ENCODE measurements at regions not wholly inside any gene's neighbourhood (a gene's known extent, or its start where the extent isn't known, plus 50 kb on each side); places are given as distances from the start of the nearest gene placed in this dataset.

DNA sequence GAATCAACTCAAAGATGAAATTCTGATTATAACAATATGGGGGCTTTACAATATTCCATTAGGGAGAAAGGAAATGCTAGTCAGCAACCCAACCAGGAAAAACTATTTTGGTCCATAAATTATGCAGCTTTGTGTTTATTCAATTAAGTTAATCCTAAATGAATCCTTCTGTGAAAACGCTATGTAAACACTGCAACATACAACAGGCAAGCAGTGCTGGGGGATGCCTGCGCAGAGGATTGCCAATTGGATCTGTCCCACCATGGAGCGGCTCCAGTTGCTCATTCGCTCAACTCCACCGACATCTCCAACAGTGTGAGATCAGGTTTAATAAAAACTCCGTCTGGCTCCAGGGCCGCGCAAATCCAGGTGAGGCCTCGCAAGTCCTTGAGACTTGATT, 290.5 kb upstream of the VEPH1 start:
- no peak overlapping the region for H3K9ac ChIP-seq (ENCODE audit: control insufficient read depth, extremely low read depth, insufficient read depth, low read length)
- H3K9me3 ChIP-seq (ENCODE audit: control insufficient read depth, low read depth, low read length): no peaks in the 10 kb centered on the region
- H3K79me2 ChIP-seq (ENCODE audit: control insufficient read depth, insufficient read depth, low read length): no peaks in the 10 kb centered on the region
- H2AFZ ChIP-seq (ENCODE audit: control insufficient read depth, low read length): no peak overlapping the region
- dilution Hi-C loops (cut with MboI; ENCODE audit: extremely low pct_ligation_motif_present, low sequenced_read_pairs): no loop called here
- no peaks in the 10 kb centered on the region for H4K20me1 ChIP-seq (ENCODE audit: control insufficient read depth, extremely low read depth, insufficient read depth, low read length)
- TF ChIP-seq, protein P1, sequence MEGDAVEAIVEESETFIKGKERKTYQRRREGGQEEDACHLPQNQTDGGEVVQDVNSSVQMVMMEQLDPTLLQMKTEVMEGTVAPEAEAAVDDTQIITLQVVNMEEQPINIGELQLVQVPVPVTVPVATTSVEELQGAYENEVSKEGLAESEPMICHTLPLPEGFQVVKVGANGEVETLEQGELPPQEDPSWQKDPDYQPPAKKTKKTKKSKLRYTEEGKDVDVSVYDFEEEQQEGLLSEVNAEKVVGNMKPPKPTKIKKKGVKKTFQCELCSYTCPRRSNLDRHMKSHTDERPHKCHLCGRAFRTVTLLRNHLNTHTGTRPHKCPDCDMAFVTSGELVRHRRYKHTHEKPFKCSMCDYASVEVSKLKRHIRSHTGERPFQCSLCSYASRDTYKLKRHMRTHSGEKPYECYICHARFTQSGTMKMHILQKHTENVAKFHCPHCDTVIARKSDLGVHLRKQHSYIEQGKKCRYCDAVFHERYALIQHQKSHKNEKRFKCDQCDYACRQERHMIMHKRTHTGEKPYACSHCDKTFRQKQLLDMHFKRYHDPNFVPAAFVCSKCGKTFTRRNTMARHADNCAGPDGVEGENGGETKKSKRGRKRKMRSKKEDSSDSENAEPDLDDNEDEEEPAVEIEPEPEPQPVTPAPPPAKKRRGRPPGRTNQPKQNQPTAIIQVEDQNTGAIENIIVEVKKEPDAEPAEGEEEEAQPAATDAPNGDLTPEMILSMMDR (optimal IDR thresholded peaks at IDR 0.05 in 1 of 3, IDR thresholded peaks at IDR 0.05 in 1 of 3, conservative IDR thresholded peaks at IDR 0.05 in 1 of 3; ENCODE audit: extremely low read depth in 1 of 3, insufficient read depth in 2 of 3, low read length in 3 of 3): no peak
- TF ChIP-seq EZH2 (IDR thresholded peaks at IDR 0.05; ENCODE audit: low read length): no peak
- no peaks in the 10 kb centered on the region for H3K27me3 ChIP-seq (ENCODE audit: control insufficient read depth, extremely low read depth, insufficient read depth, low read length)
- FAIRE-seq (no peak), DNase-seq (ENCODE audit: low read depth, low spot score) (no peak)
- no peaks in the 10 kb centered on the region for H3K9me1 ChIP-seq (ENCODE audit: control insufficient read depth, extremely low read depth, insufficient read depth, low read length)
- no peaks in the 10 kb centered on the region for H3K36me3 ChIP-seq (ENCODE audit: control insufficient read depth in 2 of 2, extremely low read depth in 1 of 2, insufficient read depth in 2 of 2, low read length in 2 of 2)
- no peak overlapping the region for H3K27ac ChIP-seq (ENCODE audit: control insufficient read depth, insufficient read depth, low read length)
- H3K4me3 ChIP-seq (ENCODE audit: control insufficient read depth in 2 of 3, extremely low read depth in 1 of 3, insufficient read depth in 2 of 3, low read depth in 1 of 3, low read length in 3 of 3): no peak overlapping the region
- H3K4me1 ChIP-seq (ENCODE audit: control insufficient read depth, extremely low read depth, insufficient read depth, low read length): peaks cover 12% of the 10 kb centered on the region
- H3K4me2 ChIP-seq (ENCODE audit: control insufficient read depth, extremely low read depth, insufficient read depth, low read depth, low read length): no peak overlapping the region

DNA sequence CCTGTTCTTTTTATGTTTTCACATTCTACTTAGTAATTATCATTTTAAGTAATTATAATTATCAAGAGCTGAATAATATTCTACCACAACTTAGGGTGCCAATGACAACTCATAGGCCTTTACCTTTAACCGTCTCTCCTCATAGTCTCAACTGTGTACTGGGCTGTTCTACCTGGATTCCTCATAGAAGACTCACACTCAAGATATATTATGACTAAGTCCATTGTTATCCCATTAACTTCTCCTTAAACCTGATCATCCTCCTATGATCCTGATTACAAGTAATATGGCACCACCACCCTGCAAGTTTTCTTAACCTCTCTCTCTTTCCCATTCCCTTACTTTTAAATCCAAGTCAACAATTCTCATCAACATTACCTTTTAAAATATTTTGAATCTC, 285.9 kb upstream of the VEPH1 start:
- Histone ChIP-seq H4K20me1 (ENCODE audit: control insufficient read depth, extremely low read depth, insufficient read depth, low read length) (no peaks in the 10 kb centered on the region), H3K4me1 (ENCODE audit: control insufficient read depth, extremely low read depth, insufficient read depth, low read length) (peaks cover 38% of the 10 kb centered on the region), H3K27ac (ENCODE audit: control insufficient read depth, insufficient read depth, low read length) (no peak overlapping the region), H3K79me2 (ENCODE audit: control insufficient read depth, insufficient read depth, low read length) (no peaks in the 10 kb centered on the region), H3K36me3 (ENCODE audit: control insufficient read depth in 2 of 2, extremely low read depth in 1 of 2, insufficient read depth in 2 of 2, low read length in 2 of 2) (no peaks in the 10 kb centered on the region), H3K4me3 (ENCODE audit: control insufficient read depth in 2 of 3, extremely low read depth in 1 of 3, insufficient read depth in 2 of 3, low read depth in 1 of 3, low read length in 3 of 3) (no peak overlapping the region), H2AFZ (ENCODE audit: control insufficient read depth, low read length) (no peak overlapping the region), H3K4me2 (ENCODE audit: control insufficient read depth, extremely low read depth, insufficient read depth, low read depth, low read length) (no peak overlapping the region), H3K27me3 (ENCODE audit: control insufficient read depth, extremely low read depth, insufficient read depth, low read length) (no peaks in the 10 kb centered on the region), H3K9me1 (ENCODE audit: control insufficient read depth, extremely low read depth, insufficient read depth, low read length) (no peaks in the 10 kb centered on the region), H3K9me3 (ENCODE audit: control insufficient read depth, low read depth, low read length) (no peaks in the 10 kb centered on the region), H3K9ac (ENCODE audit: control insufficient read depth, extremely low read depth, insufficient read depth, low read length) (no peak overlapping the region)
- DNase-seq (ENCODE audit: low read depth, low spot score): peak; percentile 81
- dilution Hi-C loops (cut with MboI; ENCODE audit: extremely low pct_ligation_motif_present, low sequenced_read_pairs): no loop called here
- TF ChIP-seq, protein P1 (optimal IDR thresholded peaks at IDR 0.05 in 1 of 3, IDR thresholded peaks at IDR 0.05 in 1 of 3, conservative IDR thresholded peaks at IDR 0.05 in 1 of 3; ENCODE audit: extremely low read depth in 1 of 3, insufficient read depth in 2 of 3, low read length in 3 of 3): no peak
- TF ChIP-seq EZH2 (IDR thresholded peaks at IDR 0.05; ENCODE audit: low read length): no peak
- FAIRE-seq: peak; percentile 9
